ENCODE measurements at regions not wholly inside any gene's neighbourhood (a gene's known extent, or its start where the extent isn't known, plus 50 kb on each side); places are given as distances from the start of the nearest gene placed in this dataset.

DNA sequence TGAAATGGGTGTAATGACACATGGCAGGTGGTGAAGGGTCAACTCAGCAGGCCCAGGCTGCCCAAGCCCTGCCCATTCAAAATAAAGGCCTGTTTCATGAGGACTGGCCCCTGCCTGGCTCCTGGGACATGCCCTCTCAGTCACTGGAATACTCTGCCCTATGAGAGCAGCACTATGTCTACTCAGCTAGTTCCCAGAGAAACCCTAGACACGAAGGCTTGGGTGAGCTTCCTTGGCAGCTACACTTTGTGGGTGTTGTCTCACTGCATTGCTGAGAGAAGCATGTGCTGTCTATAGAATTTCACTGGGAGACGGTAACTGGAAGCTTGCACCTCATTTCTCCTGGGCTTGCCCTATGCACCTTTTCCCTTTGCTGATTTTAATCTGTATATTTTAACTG is 752.8 kb downstream of the LIG4 start:
- 67% methylated on average over 2 of the region's 2 CpGs for WGBS
- no peaks in the 10 kb centered on the region for H3K9me3 ChIP-seq
- no peak for TF ChIP-seq POLR2AphosphoS5 (IDR thresholded peaks at IDR 0.05)
- TF ChIP-seq, protein P1, sequence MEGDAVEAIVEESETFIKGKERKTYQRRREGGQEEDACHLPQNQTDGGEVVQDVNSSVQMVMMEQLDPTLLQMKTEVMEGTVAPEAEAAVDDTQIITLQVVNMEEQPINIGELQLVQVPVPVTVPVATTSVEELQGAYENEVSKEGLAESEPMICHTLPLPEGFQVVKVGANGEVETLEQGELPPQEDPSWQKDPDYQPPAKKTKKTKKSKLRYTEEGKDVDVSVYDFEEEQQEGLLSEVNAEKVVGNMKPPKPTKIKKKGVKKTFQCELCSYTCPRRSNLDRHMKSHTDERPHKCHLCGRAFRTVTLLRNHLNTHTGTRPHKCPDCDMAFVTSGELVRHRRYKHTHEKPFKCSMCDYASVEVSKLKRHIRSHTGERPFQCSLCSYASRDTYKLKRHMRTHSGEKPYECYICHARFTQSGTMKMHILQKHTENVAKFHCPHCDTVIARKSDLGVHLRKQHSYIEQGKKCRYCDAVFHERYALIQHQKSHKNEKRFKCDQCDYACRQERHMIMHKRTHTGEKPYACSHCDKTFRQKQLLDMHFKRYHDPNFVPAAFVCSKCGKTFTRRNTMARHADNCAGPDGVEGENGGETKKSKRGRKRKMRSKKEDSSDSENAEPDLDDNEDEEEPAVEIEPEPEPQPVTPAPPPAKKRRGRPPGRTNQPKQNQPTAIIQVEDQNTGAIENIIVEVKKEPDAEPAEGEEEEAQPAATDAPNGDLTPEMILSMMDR (IDR thresholded peaks at IDR 0.05), result no peak
- TF ChIP-seq POLR2A (IDR thresholded peaks at IDR 0.05; ENCODE audit: low read depth), result no peak
- no peak for TF ChIP-seq EP300 (IDR thresholded peaks at IDR 0.05)
- no peaks in the 10 kb centered on the region for H3K4me1 ChIP-seq
- intact Hi-C loops (cut with DNase I), result no loop called here
- DNase-seq (ENCODE audit: extremely low spot score), result no peak
- H3K36me3 ChIP-seq, result no peaks in the 10 kb centered on the region
- H3K27ac ChIP-seq (replicated peaks in 1 of 4), result no peak overlapping the region
- H3K27me3 ChIP-seq, result no peaks in the 10 kb centered on the region
- H3K4me3 ChIP-seq, result no peak overlapping the region

DNA sequence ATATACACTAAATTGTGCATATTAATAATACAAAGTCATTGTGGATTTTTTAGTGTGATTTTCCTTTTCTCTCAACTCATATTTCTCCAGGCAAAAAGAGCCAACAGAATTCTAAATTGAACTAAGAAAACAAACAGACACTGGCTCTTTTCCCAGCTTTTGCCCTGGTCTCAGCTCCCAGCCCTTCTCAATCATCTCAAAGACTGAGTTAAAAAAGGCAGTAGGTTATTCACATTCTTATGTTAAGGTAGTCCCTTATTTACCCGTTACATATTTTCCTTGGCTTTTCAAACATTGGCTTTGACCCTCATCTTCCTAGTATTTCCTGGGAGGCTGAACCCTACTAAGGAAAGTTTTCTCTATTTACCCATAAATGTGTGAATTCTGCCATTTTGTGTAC is 753.6 kb downstream of the LIG4 start:
- no peak for DNase-seq (ENCODE audit: extremely low spot score)
- Histone ChIP-seq H3K9me3 (no peaks in the 10 kb centered on the region), H3K27me3 (no peaks in the 10 kb centered on the region), H3K4me3 (no peak overlapping the region), H3K27ac (replicated peaks in 1 of 4) (no peak overlapping the region), H3K36me3 (no peaks in the 10 kb centered on the region), H3K4me1 (no peaks in the 10 kb centered on the region)
- WGBS, result 47% methylated on average over 1 of the region's 1 CpG
- intact Hi-C loops (cut with DNase I), result no loop called here
- TF ChIP-seq POLR2AphosphoS5 (IDR thresholded peaks at IDR 0.05) (no peak), POLR2A (IDR thresholded peaks at IDR 0.05; ENCODE audit: low read depth) (no peak), EP300 (IDR thresholded peaks at IDR 0.05) (no peak)
- TF ChIP-seq, protein P1 (IDR thresholded peaks at IDR 0.05), result no peak

DNA sequence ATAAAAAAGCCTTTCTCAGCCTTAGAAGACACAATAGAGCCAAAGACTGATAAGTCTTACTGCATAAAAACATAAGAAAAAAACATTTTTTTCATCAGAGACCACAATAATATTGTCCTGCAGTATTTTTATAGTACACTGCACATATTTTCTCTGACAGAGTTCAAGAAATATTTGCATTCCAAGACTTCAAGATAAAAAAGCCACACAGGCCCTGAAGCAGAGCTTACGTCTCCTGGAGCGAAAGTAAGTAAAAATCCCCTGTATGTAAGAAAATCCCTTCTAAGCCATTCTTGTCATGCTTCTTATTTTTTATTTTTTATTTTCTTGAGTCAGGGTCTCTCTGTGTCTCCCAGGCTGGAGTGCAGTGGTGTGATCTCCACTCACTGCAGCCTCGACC is 755.9 kb downstream of the LIG4 start:
- no peak for DNase-seq (ENCODE audit: extremely low spot score)
- H3K4me1 ChIP-seq, result no peaks in the 10 kb centered on the region
- H3K36me3 ChIP-seq, result no peaks in the 10 kb centered on the region

DNA sequence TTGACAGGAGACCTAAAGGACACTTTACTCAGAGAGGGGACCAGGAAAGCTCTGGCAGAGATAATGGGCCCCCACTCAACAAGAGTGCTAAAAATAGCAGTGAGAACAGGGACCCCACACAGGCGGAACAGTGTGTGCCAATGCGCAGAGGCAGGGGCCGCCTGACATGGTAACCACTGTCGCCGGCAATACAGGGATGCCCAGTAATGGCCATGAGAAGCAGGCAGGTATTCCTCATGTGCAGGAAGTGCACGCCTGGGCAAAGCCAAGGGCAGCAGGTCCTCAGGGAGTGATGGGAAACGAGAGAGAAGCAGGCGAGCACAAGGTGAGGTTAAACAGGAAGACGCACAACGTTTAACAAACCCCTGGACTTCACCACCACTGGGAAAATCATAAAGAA is 757.1 kb downstream of the LIG4 start:
- DNase-seq (ENCODE audit: extremely low spot score), result no peak
- Histone ChIP-seq H3K4me3 (no peak overlapping the region), H3K4me1 (no peaks in the 10 kb centered on the region), H3K27me3 (no peaks in the 10 kb centered on the region), H3K27ac (replicated peaks in 1 of 4) (no peak overlapping the region), H3K36me3 (no peaks in the 10 kb centered on the region), H3K9me3 (peaks cover 0 to 8% (median 7%) of the 10 kb centered on the region in 4 donors)
- TF ChIP-seq, protein P1 (IDR thresholded peaks at IDR 0.05), result no peak
- TF ChIP-seq POLR2A (IDR thresholded peaks at IDR 0.05; ENCODE audit: low read depth) (no peak), EP300 (IDR thresholded peaks at IDR 0.05) (no peak), POLR2AphosphoS5 (IDR thresholded peaks at IDR 0.05) (no peak)
- 90% methylated on average over 10 of the region's 10 CpGs for WGBS
- intact Hi-C loops (cut with DNase I), result no loop called here

More for the DNA sequence above, 755.9 kb downstream of the LIG4 start:
- intact Hi-C loops (cut with DNase I), result no loop called here
- Histone ChIP-seq H3K4me3 (no peak overlapping the region), H3K27me3 (no peaks in the 10 kb centered on the region), H3K27ac (replicated peaks in 1 of 4) (no peak overlapping the region), H3K9me3 (no peaks in the 10 kb centered on the region)
- TF ChIP-seq EP300 (IDR thresholded peaks at IDR 0.05) (no peak), POLR2AphosphoS5 (IDR thresholded peaks at IDR 0.05) (no peak), POLR2A (IDR thresholded peaks at IDR 0.05; ENCODE audit: low read depth) (no peak)
- TF ChIP-seq, protein P1 (IDR thresholded peaks at IDR 0.05), result no peak
- 72% methylated on average over 3 of the region's 3 CpGs for WGBS

DNA sequence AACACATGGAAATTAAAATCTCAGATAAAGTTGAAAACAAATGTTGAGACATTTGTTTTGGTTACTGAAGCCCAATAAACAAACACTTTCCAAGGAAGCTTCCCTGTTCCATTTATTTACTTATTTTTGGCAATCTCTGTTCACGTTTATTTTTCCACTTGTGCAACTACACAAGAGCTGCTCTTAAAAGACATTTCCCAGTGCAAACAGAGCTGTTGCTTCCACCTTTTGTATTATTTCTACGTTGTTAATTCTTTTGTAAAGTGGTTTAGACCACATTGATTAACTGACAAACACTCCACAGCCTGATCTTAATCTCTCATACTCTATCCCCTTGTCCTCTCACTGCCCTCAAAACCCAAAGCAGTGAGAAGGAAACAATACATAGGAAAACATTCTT is 757.6 kb downstream of the LIG4 start:
- 56% methylated on average over 2 of the region's 2 CpGs for WGBS
- Histone ChIP-seq H3K27ac (replicated peaks in 1 of 4) (no peak overlapping the region), H3K36me3 (no peaks in the 10 kb centered on the region), H3K27me3 (no peaks in the 10 kb centered on the region), H3K4me1 (no peaks in the 10 kb centered on the region), H3K4me3 (no peak overlapping the region), H3K9me3 (peaks cover 0 to 10% (median 9%) of the 10 kb centered on the region in 4 donors)
- intact Hi-C loops (cut with DNase I), result no loop called here
- TF ChIP-seq EP300 (IDR thresholded peaks at IDR 0.05) (no peak), POLR2AphosphoS5 (IDR thresholded peaks at IDR 0.05) (no peak), POLR2A (IDR thresholded peaks at IDR 0.05; ENCODE audit: low read depth) (no peak)
- TF ChIP-seq, protein P1 (IDR thresholded peaks at IDR 0.05), result no peak
- DNase-seq (ENCODE audit: extremely low spot score), result no peak
